DMS79 treated with DMSO at 0.1 percent for 48 hours (cell line): ENCODE measurements at regions not wholly inside any gene's neighbourhood (a gene's known extent, or its start where the extent isn't known, plus 50 kb on each side); places are given as distances from the start of the nearest gene placed in this dataset.

Source experiments
- DNase-seq: peaks from one replicate; lab custom pipeline; 2025; lab: John Stamatoyannopoulos, UW

- no peak for DNase-seq
Observed at GRCh38 chr14:22513066-22513812, 75.8 kb downstream of the DAD1 start.

GRCh38 chr14:22512106-22512814, 76.8 kb downstream of the DAD1 start:
- DNase-seq, result no peak

- no peak for DNase-seq
Observed at GRCh38 chr14:22510527-22511110, 78.4 kb downstream of the DAD1 start.

DNA sequence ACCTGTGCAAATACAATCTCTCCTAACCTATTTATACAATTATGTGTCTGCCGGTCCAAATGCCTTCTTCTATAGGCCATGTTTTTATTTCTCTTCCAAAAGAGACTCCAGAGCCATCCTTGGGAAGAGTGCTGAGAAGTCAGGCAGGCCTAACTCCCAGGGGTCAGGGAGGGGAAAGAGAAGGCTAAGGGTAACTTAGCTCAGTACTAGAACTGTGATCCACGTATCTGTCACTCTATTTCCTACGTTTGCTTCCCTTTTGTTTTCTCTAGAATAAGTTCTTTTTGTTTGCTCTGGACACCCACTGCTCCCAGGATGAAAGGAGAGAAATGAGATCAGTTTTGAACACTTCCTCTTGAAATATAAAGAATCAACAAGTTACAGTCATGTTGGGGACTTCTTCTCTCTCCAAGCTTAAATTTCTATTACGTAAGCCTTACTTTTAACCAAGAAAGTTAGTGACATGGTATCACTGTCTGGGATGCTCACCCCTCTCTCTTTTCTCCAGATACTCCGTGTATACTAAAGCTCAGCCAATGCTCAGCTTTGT, 79.2 kb downstream of the DAD1 start:
- no peak for DNase-seq

DNA sequence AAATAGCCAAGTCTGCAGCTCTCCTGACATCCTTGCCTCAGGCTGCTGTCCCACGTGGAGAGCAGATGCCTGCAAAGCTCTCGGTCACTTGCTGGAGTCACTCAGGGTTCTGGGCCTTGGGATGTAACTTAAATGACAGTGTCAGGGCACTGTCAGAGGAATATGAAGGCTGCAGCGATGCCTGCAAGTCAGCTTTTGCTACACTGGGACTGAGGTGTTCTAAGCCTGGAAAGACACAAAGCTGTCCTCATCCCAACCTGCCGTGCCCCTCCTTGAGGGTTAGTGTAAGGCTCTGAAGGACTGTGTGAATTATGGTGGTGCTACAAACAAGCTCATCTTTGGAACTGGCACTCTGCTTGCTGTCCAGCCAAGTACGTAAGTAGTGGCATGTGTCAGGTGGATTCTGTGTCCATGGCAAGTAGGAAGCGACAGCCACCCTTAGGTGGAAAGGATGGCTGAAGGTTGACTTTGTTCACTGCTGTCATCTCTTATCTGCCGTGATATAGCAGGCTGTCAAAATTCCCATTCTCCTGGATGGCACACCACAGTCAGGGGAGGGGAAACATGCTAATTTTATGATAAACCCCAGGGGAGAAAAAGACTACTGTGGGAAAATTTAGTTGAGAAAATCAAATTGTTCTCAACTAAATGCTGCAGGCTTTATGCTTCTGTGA, 79.9 kb downstream of the DAD1 start:
- DNase-seq, result no peak

DNA sequence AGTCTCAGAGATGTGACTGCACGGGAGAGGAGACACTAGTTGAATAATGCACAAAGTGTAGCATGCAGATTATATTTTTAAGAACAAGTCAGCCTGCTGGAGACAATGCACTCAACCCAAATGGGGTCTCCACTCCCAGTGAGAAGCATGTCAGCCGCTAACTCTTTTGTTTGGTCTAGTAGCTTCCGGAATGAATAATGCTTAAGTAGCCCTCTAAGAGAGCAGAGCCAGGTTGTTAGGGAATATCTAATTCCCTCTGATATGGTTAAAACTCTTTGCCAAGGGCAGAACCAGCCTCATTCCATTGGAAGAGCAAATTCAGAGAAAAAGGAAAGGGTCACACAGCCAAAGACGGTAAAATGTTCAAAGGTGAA, 80.4 kb downstream of the DAD1 start:
- DNase-seq, result no peak

DNA sequence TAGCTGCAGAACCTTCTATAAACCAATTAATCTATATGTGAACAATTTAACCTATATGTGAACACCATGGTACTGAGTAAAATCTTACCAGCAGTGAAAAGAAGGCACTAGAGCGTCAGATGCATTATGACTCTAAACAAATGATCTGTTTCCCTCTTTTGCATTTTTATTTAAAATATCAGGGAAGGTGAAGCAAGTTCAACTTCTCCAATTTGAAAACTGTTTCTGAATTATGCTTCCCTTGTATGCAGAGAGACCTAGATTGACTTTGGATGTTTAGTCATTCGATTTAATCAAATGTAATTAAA, 80.9 kb downstream of the DAD1 start:
- no peak for DNase-seq

- DNase-seq, result no peak
Observed at GRCh38 chr14:22506778-22507351, 82.2 kb downstream of the DAD1 start.

DNA sequence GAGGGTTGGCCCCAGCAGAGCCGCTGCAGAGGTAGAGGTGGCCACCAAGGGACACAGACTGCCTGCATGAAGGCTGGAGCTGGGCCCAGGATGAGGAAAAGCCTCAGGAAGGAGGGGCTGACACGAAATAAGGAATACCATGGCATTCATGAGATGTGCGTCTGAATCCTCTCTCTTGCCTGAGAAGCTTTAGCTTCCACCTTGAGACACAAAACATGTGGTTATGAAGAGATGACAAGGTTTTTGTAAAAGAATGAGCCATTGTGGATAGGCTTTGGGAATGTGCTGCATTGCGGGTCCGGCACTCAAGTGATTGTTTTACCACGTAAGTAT, 82.7 kb downstream of the DAD1 start:
- DNase-seq, result no peak

- no peak for DNase-seq
Observed at GRCh38 chr14:22505697-22506377, 83.2 kb downstream of the DAD1 start.

DNA sequence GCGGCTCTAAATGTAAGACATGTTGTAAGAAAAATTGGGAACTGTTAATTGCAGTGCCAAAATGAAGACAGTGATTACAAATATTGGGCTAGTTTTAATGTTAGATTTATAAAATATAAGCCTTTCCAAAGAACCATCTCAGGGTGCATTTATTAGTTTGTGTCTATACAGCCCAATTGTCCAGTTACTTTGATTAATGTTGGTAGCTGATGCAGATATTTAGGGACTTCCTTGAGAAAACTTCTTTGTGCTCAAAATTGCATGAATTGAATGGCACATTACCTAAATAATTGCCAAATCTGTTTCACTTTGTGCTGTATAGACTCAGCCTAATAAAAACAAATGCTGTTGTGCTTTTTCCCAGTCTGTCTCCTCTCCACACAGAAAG, 83.7 kb downstream of the DAD1 start:
- no peak for DNase-seq

DNA sequence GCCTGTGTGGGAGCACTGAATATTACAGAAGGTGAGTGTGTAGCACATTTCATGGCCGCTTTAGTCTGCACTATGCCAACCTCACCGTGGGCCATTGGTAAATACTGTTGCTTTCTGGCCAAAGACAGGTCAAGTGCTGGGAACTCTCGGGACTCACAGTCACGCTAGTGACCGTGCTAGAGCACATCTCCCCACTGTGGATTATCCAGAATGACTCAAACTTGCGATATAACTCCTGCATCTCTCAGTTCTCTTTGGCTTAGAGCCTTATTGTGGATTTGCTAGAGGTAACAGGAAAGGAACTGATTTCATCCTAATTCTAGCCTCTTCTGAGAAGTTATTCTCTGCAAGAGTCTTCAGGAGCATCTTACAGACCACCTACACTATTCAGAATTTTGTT, 86.5 kb downstream of the DAD1 start:
- no peak for DNase-seq

GRCh38 chr14:22502007-22502406, 87.0 kb downstream of the DAD1 start:
- no peak for DNase-seq

- DNase-seq, result no peak
Observed at GRCh38 chr14:22500954-22501726, 87.9 kb downstream of the DAD1 start.

DNA sequence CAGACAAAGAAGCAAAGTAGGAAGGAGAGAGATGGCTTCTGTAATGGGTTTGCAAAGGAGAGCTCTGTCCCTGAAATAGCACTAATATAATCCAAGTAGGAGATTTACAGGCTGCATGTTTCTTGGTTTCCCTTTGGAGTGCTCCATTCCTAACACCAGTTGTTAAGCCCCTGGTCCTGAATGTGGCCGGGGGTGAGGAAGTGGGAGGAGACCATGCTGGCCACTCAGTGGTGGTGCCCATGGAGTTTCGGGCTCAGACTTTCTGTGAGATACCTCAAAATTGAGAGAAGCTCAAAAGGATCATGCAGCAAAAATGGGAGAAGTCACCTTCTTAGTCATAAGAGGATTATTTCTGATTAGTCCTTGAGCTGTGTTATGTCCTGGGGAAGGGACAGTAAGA, 88.5 kb downstream of the DAD1 start:
- no peak for DNase-seq

DNA sequence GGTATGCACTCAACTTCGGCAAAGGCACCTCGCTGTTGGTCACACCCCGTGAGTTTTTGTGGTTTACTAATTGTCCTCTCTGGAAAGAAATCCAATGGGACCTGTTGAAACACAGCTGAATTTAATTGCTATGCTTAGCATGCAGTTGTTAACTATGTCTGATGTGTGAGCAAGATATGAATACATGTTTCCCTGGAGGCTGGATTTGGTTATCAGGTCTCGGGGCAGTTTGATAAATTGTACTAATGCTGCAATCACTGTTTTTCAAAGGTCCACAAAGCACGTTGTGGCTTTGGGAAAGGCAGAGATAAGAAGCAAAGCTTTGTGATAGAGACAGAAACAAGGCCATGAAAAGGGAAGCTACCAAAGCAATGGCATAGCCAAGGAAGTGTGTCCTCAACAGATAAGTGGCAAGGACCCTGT, 91.3 kb downstream of the DAD1 start:
- DNase-seq, result no peak

DNA sequence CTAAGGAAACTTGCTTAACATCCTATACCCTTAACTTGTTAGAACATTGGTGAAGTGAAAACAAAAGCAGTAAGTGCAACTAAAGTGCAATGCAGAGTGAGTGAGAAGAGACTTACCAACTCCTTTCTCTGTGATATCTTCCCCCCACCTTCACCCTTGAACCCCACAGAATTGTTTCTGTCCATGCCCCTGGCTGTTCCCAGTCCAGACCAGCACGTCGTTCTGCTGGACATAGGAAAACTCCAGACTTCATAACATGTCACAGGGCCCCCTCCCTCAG, 91.9 kb downstream of the DAD1 start:
- no peak for DNase-seq

- no peak for DNase-seq
Observed at GRCh38 chr14:22494486-22495135, 94.4 kb downstream of the DAD1 start.

DNA sequence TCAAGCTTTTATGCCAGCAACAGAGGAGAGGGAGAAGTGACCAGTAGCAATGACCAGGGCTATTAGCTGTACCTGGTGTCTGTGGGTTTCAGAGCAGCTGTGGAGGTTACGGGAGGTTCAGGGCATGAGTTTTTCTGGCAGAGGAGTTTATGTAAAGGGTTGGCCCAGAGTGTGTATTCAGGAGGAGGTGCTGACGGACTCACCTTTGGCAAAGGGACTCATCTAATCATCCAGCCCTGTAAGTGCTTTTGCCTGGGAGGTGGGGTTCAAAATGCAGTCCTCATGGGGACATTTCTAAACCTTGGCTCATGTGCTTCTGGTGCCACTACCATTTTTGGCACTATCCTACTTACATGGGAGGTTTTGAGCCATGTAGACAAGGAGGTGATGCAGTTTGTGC, 95.3 kb downstream of the DAD1 start:
- no peak for DNase-seq

DNA sequence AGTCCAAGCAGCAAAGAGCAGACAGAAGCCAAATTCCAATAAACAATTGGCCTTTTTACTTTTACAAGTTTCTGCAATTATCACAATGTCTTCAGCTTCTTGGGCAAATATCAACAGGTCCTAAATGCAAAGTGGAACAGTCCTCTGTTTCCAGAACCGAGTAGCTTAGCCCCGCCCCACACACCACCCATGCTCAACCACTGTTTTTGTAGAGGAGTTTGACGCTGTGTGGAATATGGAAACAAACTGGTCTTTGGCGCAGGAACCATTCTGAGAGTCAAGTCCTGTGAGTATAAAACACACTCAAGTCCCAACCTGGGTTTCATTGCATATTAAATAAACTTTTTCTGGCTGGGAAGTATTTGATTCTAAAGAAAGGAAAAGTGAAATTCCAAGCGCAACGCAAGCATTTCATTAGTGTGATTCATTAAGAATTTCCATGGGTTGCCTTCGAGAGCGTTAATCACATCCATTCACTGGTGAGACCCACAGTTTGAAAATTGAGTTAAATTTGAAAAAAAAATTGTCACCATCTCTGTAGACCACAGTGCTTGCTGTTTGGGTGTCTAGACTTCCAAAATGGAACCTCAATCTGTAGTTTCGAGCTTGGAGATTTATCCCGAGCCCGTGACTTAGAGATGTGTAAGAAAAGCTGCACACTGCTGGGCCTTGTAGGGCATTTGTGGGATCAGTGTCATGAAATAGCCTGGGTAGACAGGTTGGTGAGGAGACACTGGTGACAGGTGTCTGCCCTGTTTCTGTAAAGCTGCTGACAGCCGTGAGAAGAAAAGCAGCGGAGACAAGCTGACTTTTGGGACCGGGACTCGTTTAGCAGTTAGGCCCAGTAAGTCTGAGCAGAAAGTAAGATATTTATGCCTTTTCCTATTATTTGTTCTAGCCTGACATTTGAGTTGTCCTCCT, 96.1 kb downstream of the DAD1 start:
- no peak for DNase-seq
